ENCODE measurements at regions not wholly inside any gene's neighbourhood (a gene's known extent, or its start where the extent isn't known, plus 50 kb on each side); places are given as distances from the start of the nearest gene placed in this dataset.
A peak's percentile ranks its signal among the peaks of the same experiment; 100 is the strongest.

DNA sequence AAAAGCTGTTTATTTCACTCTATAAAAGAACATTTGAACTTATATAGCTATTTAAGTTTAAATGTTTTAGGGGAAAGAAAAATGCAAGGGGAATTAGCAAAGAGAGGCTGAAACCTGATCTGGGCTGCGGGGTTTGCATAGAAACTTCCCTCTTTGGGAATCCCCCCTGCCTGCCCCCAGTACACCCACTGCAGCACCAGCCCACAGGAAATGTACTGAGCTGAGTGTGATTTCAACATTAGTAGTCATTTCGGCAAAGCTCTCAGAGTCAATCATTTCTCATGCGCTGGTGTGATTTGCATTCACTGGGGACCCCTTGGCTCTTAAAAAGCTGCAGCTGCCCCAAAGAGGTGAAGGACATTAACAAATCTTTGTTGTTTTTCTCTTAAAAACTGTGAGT is 859.4 kb downstream of the MAFB start:
- DNase-seq (ENCODE audit: low spot score), result no peak

GRCh38 chr20:39829256-39829655 is 859.8 kb downstream of the MAFB start:
- no peak for DNase-seq (ENCODE audit: low spot score)

- DNase-seq (ENCODE audit: low spot score), result no peak
Measured at GRCh38 chr20:39825950-39826349, 863.1 kb downstream of the MAFB start.

DNA sequence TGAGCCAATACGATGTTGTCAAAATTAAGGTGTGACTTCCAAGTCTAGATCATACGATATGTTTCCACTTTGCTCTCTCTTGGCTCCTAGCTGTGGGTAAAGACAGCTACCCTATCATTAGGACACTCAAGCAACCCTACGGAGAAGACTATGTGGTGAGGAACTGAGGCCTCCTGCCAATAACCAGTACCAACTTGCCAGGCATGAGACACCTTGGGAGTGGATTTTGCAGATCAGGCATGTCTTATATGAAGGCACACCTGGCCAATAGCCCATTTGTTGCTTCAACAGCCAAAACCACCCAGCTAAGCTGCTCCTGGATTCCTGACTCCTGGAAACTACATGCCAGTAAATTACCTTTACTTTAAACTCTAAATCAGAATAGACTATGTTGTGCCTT is 863.4 kb downstream of the DHX35 start:
- DNase-seq (ENCODE audit: low spot score), result no peak

DNA sequence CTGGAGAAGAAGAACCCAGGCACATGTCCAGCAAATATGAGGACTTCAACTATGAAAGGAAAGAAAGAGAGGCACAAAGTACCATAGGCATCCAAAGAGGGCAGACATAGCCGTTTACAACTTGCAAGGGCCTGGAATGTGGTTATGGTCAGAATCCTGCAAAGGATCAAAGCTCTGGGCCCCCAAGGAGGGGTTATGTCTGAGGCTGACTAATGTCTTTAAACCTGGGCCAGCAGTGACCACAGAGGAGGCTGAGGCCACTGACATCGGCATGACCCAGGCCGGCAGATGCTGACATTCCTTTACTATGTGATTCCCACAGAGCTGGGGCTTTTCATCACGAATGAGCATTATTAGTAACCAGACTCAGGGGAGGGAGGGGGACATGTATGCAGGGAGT is 861.1 kb downstream of the DHX35 start:
- DNase-seq (ENCODE audit: low spot score), result no peak

DNA sequence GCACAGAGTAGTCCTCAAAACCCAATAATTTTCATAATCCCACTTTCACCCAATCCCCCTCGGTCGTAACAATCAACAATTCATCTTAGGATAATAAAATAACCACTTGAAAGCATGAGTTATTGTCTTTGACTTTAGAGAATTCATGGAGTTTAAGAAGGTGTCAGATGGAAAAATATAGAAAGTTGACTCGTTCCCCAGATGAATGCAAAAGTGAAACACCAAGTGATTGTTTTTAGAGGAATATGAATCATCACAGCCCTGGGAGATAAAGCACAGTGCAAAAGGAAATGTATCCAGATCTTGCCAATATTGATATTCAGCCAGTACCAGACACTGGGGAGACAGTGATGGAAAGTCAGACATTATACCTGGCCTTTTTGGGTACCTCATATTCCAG is 860.5 kb downstream of the DHX35 start:
- DNase-seq (ENCODE audit: low spot score), result no peak

- no peak for DNase-seq (ENCODE audit: low spot score)
Measured at GRCh38 chr20:39813190-39813829, 851.2 kb downstream of the DHX35 start.

DNA sequence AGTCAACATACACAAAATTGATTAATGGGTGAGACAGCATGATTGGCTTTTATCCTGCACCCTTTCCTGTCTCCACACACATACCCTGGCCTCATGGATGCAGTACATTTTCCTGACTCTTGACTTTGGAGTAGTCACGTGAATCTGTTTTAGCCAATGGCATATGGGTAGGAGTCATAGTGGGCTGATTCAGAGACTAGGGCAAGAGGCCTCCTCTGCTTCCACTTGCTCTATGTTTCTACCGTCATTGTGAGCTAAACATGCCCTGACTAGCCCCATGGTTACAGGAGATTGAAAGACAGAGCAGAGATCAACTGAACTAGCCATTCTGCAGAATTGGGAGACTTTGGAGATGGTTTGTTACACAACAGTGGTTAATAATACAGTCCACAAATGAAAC is 850.0 kb downstream of the DHX35 start:
- DNase-seq (ENCODE audit: low spot score), result peak; percentile 43

- no peak for DNase-seq (ENCODE audit: low spot score)
Measured at GRCh38 chr20:39810309-39810708, 848.2 kb downstream of the DHX35 start.

DNA sequence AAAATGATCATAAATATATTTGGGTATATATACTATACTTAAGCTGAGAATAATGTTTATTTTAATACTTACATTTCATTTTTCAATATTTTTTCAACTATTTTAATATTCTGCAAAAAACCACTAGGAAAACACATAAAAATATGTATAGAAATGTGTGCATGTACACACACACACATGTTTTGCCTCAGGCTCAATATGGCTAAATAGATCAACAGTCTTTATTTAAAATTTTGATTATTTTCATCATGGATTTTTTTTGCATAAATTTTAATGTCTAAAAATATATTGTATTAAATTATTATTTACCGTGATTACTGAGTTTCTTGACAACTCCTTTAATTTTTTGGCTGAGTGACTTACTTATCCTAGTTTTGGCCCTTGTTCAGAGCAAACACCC is 846.5 kb downstream of the DHX35 start:
- DNase-seq (ENCODE audit: low spot score), result no peak

DNA sequence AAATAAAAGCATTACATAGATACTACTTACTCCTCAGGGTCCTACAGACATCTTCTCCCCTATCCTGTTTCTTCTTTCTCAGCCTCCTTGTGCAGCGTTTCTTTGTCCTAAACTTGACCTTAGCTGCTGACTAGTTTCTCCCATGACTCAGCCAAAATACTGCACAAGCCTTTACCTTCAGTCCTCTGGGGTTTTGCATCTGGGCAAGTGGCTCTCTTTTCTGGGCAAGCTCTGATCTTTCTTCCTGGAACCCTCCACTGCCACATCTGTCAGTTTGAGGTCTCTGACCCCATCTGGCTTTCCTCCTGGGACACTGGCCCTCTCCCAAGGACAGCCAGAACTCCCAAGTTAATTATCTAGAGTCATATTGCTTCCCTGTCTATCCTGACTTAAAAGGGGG is 838.4 kb downstream of the DHX35 start:
- DNase-seq (ENCODE audit: low spot score), result peak; percentile 67

DNA sequence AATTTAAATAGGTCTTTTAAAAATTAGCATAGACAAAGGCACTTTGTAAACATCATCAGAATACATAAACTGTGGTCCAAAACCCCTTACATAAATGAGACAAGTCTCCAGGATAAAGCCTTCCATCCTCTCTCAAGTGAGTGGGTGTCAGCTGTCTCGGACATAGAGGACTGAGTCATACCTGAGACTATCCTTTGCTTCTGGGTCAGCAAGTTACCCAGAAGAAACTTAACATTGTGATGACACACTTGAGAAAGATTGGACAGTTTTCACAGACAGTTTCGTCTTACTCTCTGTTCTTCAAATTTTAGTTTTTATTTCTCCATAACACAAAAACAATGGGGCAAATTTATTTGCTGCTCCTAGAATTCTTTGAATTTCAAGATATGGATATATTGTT is 838.0 kb downstream of the DHX35 start:
- peak; percentile 63 for DNase-seq (ENCODE audit: low spot score)

DNA sequence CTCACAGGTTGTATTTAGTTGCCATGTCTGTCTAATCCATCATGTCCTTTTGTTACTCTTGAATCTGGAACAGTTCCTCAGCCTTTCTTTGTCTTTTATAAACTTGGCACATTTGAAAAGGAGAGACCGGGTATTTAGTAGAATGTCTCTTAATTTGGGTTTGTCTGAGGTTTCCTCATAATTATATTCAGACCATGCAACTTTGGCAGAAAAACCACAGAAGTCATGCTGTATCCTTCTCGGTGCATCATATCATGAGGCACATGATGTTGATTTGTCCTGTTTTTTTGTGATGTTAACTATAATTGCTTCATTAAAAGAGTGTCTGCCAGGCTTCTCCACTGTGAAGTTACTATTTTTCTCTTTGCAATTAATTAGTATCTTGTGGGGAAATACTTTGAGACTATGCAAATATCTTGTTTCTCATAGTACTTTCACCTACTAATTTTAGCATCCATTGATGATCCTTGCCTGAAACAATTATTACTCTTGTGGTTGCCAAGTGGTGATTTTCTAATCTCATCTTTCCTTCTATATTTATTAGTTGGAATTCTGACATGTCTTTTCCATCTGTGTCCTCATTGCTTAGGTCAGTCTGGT is 837.3 kb downstream of the DHX35 start:
- DNase-seq (ENCODE audit: low spot score), result no peak

DNA sequence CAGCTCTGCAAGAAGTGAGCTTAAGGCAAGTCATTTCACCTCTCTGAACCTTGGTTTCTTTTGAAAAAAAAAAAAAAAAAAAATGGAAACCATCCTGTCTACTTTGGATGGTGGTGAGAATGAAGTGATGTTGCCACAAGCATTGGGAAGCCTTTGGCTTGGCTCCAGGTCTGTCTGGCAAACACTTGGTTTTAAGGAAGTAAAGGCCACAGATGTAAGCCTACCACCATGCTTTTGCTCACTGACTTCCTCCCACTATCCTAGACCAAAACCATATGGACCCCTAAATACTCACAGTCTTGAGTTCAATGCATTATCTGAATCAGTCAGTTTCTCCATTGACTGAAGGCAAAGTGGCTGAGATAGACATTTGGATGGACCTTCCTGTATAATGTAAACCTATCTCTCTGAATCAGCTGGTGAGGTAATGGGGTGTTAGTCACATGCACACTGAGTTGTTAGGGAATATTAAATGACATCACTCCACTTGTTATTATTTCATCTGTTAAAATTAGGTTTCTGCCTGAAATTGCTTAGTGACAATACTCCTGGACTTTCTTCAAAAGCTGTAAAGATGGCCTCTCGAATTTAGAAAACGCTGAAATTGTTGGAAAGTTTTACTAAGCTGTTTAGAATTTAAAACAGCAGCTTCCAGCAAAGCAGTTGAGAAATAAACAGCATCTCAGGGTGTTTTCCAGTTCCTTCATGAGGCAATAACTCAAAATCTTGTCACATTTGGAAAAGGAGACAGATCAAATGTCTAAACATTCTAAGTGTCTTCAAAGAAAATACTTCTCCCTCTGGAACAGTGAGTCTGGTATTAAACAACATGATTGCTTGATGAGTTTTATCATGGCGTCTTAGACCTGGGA is 833.5 kb downstream of the DHX35 start:
- DNase-seq (ENCODE audit: low spot score), result peak; percentile 34

- DNase-seq (ENCODE audit: low spot score), result no peak
Measured at GRCh38 chr20:39792334-39792733, 830.2 kb downstream of the DHX35 start.

DNA sequence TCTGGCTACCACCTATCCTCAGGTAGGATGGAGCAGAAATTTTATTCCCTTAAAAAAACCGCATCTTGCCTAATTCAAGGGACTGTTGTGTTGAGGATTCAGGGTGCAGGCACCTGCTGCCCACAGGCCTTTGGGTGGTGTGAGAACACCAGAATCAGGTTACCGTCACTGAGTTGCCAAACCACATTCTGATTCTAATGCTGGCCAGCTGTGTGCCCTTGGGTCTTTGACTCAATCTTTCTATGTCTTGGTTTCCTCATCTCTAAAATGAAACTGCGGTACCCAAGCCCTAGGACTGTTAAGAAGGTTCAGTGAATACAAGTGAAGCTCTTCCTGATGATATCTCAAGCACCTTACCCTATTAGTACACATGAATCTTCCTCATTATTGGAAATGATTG is 827.3 kb downstream of the DHX35 start:
- DNase-seq (ENCODE audit: low spot score), result no peak

DNA sequence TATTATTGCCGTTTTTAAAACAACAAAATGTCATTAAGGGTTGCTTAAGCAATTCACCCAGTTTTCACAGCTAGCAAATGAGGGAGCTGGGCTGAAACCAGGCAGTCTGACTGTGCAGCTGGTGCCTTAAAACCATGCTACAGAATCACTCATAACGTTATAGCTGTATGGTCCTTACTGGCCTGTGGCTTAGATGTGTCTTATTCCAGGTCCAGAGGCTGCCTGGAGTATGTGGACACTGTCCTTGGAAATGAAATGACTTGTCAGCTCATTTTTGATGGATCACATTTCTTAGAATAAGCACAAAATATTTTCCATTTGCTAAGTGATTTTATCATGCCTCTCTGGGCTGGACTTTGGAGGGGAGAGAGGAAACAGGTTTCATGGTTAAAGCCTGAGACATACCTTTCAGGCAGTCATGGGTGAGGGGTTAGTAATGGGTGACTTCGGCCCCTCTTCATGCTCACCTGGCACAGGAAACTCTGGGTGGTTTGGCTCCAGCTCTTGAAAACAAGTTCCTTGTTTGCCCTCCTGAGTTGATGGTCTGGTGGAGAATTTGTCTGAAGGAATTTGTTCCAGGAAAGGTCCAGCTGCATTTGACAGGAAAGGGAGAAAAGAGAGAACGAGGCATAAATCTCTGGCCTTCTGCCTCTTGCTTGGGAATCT is 823.2 kb downstream of the DHX35 start:
- no peak for DNase-seq (ENCODE audit: low spot score)

GRCh38 chr20:39784693-39785092 is 822.5 kb downstream of the DHX35 start:
- no peak for DNase-seq (ENCODE audit: low spot score)

- no peak for DNase-seq (ENCODE audit: low spot score)
Measured at GRCh38 chr20:39778847-39779604, 816.9 kb downstream of the DHX35 start.

GRCh38 chr20:39778431-39778830 is 816.3 kb downstream of the DHX35 start:
- DNase-seq (ENCODE audit: low spot score), result no peak

DNA sequence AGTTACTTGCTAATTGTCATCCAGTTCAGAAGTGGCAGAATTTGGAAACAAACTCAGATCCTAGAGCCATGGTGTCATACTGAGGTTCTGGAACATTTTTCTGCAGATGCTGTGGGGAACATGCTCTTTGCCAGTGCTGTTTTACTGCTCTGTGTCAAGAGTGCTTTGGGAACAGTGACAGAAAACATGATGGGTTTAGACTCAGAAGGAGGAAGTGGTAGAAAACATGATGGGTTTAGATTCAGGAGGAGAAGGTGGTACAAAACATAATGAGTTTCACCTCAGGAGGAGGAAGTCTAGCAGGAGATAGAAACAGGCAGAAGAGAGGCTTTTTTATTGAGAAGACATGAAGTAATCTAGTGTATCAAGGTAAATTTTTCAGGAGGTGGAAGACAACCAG is 815.5 kb downstream of the DHX35 start:
- no peak for DNase-seq (ENCODE audit: low spot score)

DNA sequence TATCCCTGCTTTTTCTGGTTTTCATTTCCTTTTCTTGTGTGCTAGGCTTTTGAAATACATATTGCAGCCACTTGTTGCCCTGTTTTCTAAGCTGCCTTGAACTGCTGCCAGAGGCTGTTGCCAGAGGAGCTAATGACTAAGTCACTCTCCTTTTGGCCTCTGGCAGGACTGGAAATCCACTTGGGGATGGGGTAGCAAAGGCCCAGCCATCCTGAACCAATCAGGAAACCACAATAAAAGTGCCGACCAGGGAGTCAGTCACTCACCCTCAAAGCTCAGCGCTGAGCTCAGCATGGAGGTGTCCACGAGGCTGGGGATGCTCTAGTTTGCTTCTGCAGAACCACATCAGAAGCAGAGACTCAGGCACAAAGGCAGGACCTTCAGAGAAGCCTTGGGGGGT is 813.0 kb downstream of the DHX35 start:
- no peak for DNase-seq (ENCODE audit: low spot score)

Data from RKO (cell line).